Muscle layer of colon (tissue), 2 donors: ENCODE measurements at regions not wholly inside any gene's neighbourhood (a gene's known extent, or its start where the extent isn't known, plus 50 kb on each side); places are given as distances from the start of the nearest gene placed in this dataset.

Experiments used
- H3K27ac ChIP-seq: one replicate; pipeline ENCODE4 v1.7.0; 2013; ENCODE audit warnings: low read depth, mild to moderate bottlenecking, low read length, moderate library complexity
- H3K27me3 ChIP-seq, 2 donors: one replicate each; pipeline ENCODE4 v1.7.0; 2013; ENCODE audit warnings: low read length in 2 of 2, mild to moderate bottlenecking in 2 of 2; ENCODE audit not compliant: insufficient read depth in 2 of 2, control insufficient read depth in 1 of 2
- H3K36me3 ChIP-seq: one replicate; pipeline ENCODE4 v1.7.0; 2013; ENCODE audit warnings: mild to moderate bottlenecking, low read length; ENCODE audit not compliant: insufficient read depth
- H3K4me1 ChIP-seq: one replicate; pipeline ENCODE4 v1.7.0; 2013; ENCODE audit warnings: mild to moderate bottlenecking, low read length; ENCODE audit not compliant: insufficient read depth
- H3K4me3 ChIP-seq, 2 donors: one replicate each; pipeline ENCODE4 v1.7.0; 2013; ENCODE audit warnings: low read length in 2 of 2, low read depth in 1 of 2, mild to moderate bottlenecking in 1 of 2, moderate library complexity in 1 of 2
- H3K9ac ChIP-seq: one replicate; pipeline ENCODE4 v1.7.0; 2013; ENCODE audit warnings: low read length
- H3K9me3 ChIP-seq: one replicate; pipeline ENCODE4 v1.7.0; 2013; ENCODE audit warnings: mild to moderate bottlenecking, low read length
- donor health status: abdominal sarcoma.
- donor health status: Adenocarcinoma of cecum.

DNA sequence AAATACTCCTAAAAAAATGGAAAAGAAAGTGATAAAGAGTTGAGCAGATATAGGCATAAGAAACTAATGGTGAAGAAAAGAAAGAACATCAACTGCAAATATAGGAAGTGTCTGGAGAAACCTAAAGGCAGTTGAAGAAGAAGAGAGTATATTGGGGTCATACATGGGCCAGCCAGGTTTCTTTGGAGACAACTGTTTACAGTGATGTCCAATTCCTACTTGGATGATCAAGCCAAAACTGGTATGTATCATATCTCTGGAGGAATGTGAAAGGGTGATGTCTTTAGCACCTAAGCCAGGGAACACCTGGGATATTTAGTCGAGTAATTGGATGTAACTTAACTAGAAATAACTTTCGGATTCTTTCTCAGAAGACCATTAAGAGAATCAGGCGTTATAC, 129.3 kb upstream of the FLRT2 start:
- H3K4me1 ChIP-seq, result no peaks in the 10 kb centered on the region
- no peak overlapping the region for H3K27ac ChIP-seq
- no peaks in the 10 kb centered on the region for H3K27me3 ChIP-seq
- no peak overlapping the region for H3K9ac ChIP-seq
- no peaks in the 10 kb centered on the region for H3K36me3 ChIP-seq
- H3K4me3 ChIP-seq, result no peak overlapping the region
- H3K9me3 ChIP-seq, result no peaks in the 10 kb centered on the region

DNA sequence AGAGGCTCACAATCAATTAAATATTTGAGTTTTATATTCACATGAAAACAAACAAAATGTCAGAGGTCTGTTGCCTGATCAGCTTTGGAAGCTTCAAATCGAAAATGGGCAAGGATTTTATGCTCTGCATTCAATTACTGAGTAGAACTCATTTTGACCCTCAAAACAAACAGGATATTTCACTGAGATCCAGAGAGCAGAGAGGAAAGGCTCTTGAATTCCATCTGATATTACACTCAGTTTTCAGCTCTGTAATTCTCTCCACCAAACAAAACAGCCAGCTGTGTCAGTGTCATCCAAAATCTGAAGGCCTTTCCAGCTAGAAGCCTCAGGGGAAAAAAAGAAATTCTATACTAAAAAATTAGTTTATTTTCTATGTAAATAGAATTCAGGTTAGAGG, 128.6 kb upstream of the FLRT2 start:
- Histone ChIP-seq H3K4me1 (no peaks in the 10 kb centered on the region), H3K4me3 (no peak overlapping the region), H3K9ac (no peak overlapping the region), H3K9me3 (no peaks in the 10 kb centered on the region), H3K27me3 (no peaks in the 10 kb centered on the region), H3K36me3 (no peaks in the 10 kb centered on the region), H3K27ac (no peak overlapping the region)

DNA sequence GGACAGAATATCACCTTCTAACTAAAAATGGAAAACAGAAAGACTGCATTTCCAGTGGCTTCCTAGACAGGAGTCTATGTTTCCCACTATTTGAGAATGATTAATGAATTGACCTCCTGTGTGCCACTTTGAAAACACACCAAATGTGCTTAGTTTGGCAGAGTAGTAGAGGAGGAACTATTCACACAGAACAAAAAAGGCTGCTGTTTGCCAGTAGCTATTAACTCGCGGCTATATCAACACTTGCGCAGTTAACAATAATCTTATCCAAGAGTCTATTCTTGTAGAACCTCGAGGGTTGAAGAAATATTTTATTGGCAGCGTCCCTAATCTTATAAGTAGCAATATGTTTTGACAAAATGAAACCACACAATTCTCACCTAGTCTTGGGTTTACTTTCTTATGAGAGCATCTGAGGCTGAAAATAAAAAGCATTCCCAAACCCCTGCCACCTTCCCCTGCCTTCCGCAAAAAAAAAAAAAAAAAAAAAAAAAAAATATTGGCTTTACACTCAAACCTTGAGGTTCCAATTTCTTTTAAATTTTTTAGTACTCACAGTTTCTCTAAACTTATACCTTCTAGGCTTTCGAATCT, 127.3 kb upstream of the FLRT2 start:
- no peak overlapping the region for H3K27ac ChIP-seq
- H3K9ac ChIP-seq, result no peak overlapping the region
- H3K9me3 ChIP-seq, result no peaks in the 10 kb centered on the region
- no peaks in the 10 kb centered on the region for H3K36me3 ChIP-seq
- no peaks in the 10 kb centered on the region for H3K4me1 ChIP-seq
- H3K4me3 ChIP-seq, result no peak overlapping the region
- H3K27me3 ChIP-seq, result no peaks in the 10 kb centered on the region

DNA sequence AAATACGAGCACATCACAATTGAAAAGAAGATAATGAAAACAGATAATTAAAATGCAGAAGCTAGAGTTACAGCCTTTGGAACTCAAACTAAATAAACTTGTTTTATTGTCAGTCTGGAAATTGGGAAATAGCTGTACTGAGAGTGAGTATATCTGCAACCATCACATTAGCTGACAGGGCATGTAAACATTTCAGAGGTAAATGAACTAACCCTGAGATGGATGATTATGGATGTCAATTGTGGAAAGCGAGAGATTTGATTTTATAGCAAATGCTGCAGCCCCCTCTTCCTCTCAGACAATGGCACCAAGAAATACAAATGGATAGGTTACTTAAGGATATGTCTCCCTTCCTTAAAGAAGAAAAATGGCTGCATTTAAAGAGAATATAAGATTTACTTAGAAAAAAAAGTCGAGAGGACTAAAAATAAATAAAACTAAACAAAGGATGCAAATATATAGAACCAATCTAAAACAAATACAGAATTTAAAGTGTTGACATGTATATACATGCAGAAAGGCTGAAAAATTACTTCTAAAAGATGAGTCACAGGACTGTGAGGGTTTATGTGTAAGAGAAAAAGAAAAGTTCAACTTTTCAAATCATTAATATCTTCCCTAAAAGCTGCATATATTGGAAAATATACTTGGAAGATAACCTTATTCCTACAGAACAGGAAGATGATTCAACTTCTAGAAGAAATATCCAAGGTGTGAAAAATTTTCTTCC, 120.3 kb upstream of the FLRT2 start:
- no peaks in the 10 kb centered on the region for H3K36me3 ChIP-seq
- no peaks in the 10 kb centered on the region for H3K9me3 ChIP-seq
- no peak overlapping the region for H3K27ac ChIP-seq
- H3K9ac ChIP-seq, result no peak overlapping the region
- H3K4me3 ChIP-seq, result no peak overlapping the region
- H3K27me3 ChIP-seq, result no peaks in the 10 kb centered on the region
- H3K4me1 ChIP-seq, result no peaks in the 10 kb centered on the region

DNA sequence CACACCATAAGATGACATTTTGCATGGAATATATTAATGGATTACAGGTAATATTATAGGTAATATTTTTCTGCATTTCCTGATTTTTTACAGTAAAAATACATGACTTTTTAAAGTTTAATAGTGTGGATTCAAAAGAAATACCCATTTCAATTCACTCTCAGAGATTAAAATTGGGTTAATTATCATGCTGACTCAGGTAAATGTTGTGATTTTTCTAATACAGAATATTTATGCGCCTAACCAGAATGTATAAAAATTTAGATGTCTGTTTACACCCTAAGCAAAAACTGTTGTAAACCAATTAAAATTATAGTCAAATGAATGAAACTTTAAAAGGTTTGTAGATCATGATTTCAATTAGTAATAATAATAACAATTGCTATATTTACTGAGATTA, 117.2 kb upstream of the FLRT2 start:
- Histone ChIP-seq H3K27ac (no peak overlapping the region), H3K4me1 (no peaks in the 10 kb centered on the region), H3K9ac (no peak overlapping the region), H3K4me3 (no peak overlapping the region), H3K27me3 (no peaks in the 10 kb centered on the region), H3K9me3 (no peaks in the 10 kb centered on the region), H3K36me3 (no peaks in the 10 kb centered on the region)

DNA sequence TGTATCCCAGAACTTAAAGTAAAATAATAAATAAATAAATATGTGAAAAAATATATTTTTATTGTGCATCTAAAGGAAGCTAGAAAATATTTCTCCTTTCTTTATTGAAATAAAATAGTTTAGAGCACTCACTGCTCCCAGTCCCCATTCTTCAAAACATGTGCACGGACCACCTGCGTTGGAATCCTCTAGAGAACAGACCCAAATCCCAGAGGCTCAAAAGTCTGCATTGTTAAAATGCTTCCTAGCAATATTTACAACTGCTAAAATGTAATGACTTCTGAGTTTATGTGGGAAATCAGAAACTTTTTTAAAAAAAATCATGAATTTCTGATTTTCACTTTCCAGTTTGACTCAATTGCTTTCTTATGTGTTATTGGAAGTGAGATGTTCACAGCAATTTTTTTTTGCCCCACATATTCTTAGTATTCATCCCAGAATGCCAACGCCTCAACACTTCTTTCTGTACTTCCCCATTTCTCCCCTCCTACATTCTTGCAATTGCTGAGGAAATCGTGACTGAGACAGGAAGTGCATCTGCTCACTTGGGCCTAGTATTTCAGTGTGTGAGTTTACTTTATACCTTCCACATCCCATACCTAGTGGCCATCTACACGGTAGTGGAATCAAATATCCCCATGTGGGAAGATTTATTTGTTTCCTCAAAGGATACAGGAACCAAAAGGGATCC, 116.0 kb upstream of the FLRT2 start:
- H3K4me3 ChIP-seq, result no peak overlapping the region
- no peak overlapping the region for H3K9ac ChIP-seq
- no peaks in the 10 kb centered on the region for H3K9me3 ChIP-seq
- no peak overlapping the region for H3K27ac ChIP-seq
- no peaks in the 10 kb centered on the region for H3K4me1 ChIP-seq
- no peaks in the 10 kb centered on the region for H3K27me3 ChIP-seq
- H3K36me3 ChIP-seq, result no peaks in the 10 kb centered on the region

DNA sequence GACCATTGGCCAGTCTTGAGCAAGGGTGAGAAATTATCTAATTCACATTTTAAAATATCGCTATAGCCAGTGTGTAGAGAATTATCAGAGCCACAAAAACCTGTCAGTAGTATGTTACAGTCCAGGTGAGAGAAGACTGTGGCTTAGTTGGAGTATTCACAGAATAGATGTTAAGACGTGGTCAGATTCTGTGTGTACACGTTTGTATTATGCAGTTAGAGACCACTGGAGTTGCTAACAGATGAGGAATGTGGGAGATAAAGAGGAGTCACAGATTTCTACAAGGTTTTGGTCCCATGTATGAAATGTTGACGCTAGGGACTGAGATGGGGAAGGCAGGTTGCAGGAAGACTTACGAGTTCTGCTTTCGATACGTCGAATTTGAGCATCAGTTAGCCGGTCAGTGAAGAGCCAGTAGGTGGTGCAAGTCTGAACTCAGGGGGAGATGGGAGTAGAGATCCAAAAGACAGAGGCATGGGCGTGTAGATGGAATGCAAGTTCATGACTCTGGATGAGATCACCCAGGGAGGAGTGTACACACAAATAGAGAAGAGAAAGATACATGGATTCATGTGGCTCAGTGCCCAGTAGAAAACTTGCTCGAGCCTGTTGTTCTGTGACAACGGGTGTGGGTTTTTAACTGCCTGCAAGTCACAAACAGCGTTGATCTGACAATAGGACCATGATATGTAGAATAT, 114.8 kb upstream of the FLRT2 start:
- Histone ChIP-seq H3K9me3 (no peaks in the 10 kb centered on the region), H3K9ac (no peak overlapping the region), H3K4me3 (no peak overlapping the region), H3K36me3 (no peaks in the 10 kb centered on the region), H3K4me1 (no peaks in the 10 kb centered on the region), H3K27ac (no peak overlapping the region), H3K27me3 (no peaks in the 10 kb centered on the region)

DNA sequence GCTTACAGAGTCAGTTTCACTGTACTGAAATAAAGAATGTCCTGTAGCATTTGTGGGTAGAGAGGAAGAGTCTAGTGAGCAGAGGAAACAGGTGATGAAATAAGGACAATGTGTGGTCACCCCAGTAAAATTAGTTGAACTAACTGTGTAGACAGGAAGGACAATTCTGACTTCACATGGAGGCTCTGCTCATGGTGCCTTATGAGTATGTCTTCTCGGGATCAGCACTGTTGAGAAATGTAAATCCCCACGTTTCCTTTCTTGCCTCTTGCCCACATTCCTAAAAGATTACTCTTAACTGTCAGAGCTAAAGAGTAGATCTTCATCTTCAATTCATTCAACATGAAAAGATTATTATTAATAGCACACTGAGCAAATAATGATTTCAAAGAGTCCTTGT, 113.2 kb upstream of the FLRT2 start:
- Histone ChIP-seq H3K9me3 (no peaks in the 10 kb centered on the region), H3K4me3 (no peak overlapping the region), H3K4me1 (no peaks in the 10 kb centered on the region), H3K27me3 (no peaks in the 10 kb centered on the region), H3K9ac (no peak overlapping the region), H3K36me3 (no peaks in the 10 kb centered on the region), H3K27ac (no peak overlapping the region)

DNA sequence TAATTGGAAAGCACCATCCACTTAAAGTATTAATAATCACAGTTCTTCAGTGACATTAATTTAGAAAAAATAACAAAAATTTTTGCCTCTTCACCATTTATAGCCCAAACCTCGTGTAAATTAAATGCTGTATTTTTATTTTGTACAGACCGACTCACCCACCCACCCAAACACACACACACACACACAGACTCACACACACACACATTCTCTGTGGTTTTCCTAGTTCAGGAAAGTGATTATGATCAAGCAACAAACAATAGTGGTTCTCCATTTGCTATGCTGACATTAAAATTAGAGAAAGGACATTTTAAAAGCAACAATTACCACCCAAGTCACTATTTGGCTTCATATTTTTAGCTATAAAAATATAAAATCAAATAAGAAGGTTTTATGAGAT, 112.5 kb upstream of the FLRT2 start:
- H3K4me3 ChIP-seq, result no peak overlapping the region
- H3K27me3 ChIP-seq, result no peaks in the 10 kb centered on the region
- H3K9me3 ChIP-seq, result no peaks in the 10 kb centered on the region
- no peak overlapping the region for H3K9ac ChIP-seq
- no peaks in the 10 kb centered on the region for H3K36me3 ChIP-seq
- H3K27ac ChIP-seq, result no peak overlapping the region
- no peaks in the 10 kb centered on the region for H3K4me1 ChIP-seq

DNA sequence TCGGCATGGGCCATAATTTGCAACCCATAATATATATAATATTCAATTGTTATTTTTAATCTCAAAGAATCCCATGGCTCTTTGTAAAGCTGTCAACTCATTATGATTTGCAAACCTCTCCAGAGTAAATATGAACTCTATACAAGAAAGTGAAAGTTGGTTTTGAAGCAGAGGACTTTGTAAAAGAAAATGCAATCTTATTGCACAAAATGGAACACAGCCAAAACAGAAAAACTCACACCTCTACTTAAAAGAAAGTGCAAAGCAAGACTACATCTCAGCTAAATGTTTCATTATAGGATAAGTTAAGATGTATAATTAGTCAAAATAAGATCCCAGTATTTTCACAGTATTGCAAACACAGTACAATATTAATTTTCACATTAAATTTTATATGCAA, 111.2 kb upstream of the FLRT2 start:
- no peak overlapping the region for H3K4me3 ChIP-seq
- no peaks in the 10 kb centered on the region for H3K36me3 ChIP-seq
- H3K4me1 ChIP-seq, result no peaks in the 10 kb centered on the region
- no peaks in the 10 kb centered on the region for H3K27me3 ChIP-seq
- no peak overlapping the region for H3K9ac ChIP-seq
- H3K27ac ChIP-seq, result no peak overlapping the region
- no peaks in the 10 kb centered on the region for H3K9me3 ChIP-seq

DNA sequence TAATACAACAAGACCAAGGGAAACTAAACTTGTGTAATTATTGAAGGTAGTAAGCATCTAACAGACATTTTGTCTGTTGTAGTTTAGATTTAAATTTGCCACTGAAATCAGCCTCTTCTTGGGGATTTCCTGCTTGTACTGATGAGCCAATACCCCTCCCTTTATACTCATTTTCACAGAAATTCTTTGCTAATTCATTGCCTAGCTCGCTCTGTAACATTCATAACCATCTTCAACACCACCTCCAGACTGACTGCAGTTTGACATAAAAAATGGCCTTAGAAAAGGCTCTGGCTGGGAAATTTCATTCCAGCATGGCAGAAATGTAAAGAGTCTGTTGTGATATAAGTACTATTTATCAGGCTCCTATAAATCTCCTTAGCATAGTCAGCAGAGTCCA, 109.7 kb upstream of the FLRT2 start:
- Histone ChIP-seq H3K36me3 (no peaks in the 10 kb centered on the region), H3K4me1 (no peaks in the 10 kb centered on the region), H3K9me3 (no peaks in the 10 kb centered on the region), H3K9ac (no peak overlapping the region), H3K4me3 (no peak overlapping the region), H3K27ac (no peak overlapping the region), H3K27me3 (no peaks in the 10 kb centered on the region)
